PC-9 (cell line): ENCODE measurements at regions not wholly inside any gene's neighbourhood (a gene's known extent, or its start where the extent isn't known, plus 50 kb on each side); places are given as distances from the start of the nearest gene placed in this dataset.

Source experiments
- BruUV-seq: library from RNA; stranded (reverse); fragments of 400-500 nt; replicated peaks from 2 replicates; lab custom pipeline; 2021; lab: Mats Ljungman, UMichigan
- CTCF ChIA-PET: fragments of 300-600 bp; sonication (Branson Sonifier 250); formaldehyde crosslinking; loops from one replicate; lab custom pipeline; 2022; ENCODE audit warnings: antibody characterized with exemption; lab: Charles Lee
- POLR2A ChIA-PET: fragments of 300-600 bp; sonication (Branson Sonifier 250); formaldehyde crosslinking; loops from one replicate; lab custom pipeline; 2022; ENCODE audit warnings: antibody characterized with exemption; ENCODE audit not compliant: unreplicated experiment; lab: Charles Lee
- DNase-seq, 2 experiments: peaks; one replicate each; pipeline versions ENCODE4 v3.0.0 to v3.0.0-alpha.2; 2015 to 2022; ENCODE audit warnings: mixed read lengths in 1 of 2
- H2AFZ ChIP-seq: fragments of 200-600 bp; sonication (generic); 2 replicates; pipeline ENCODE4 v1.8.1; 2017; ENCODE audit warnings: antibody characterized with exemption
- H3F3A ChIP-seq: fragments of 200-600 bp; sonication (generic); 2 replicates; pipeline ENCODE4 v1.8.1; 2017; ENCODE audit warnings: antibody characterized with exemption, mild to moderate bottlenecking, low read depth; ENCODE audit not compliant: insufficient read depth
- H3K27ac ChIP-seq: fragments of 200-600 bp; sonication (generic); 2 replicates; pipeline ENCODE4 v1.6.1; 2016; ENCODE audit warnings: mixed run types
- H3K27me3 ChIP-seq: fragments of 200-600 bp; sonication (generic); 2 replicates; pipeline ENCODE4 v1.6.1; 2016; ENCODE audit warnings: low read depth, mixed run types; ENCODE audit not compliant: insufficient read depth
- H3K36me3 ChIP-seq: fragments of 200-600 bp; sonication (generic); 2 replicates; pipeline ENCODE4 v1.6.1; 2016; ENCODE audit warnings: low read depth, mixed run types
- H3K4me1 ChIP-seq: fragments of 200-600 bp; sonication (generic); replicated peaks from 2 replicates; pipeline ENCODE4 v1.6.1; 2016; ENCODE audit warnings: mixed run types; ENCODE audit not compliant: insufficient read depth
- H3K4me2 ChIP-seq: fragments of 200-600 bp; sonication (generic); 2 replicates; pipeline ENCODE4 v1.6.1; 2017; ENCODE audit warnings: mixed run types
- H3K4me3 ChIP-seq: fragments of 200-600 bp; sonication (generic); 2 replicates; pipeline ENCODE4 v1.6.1; 2016; ENCODE audit warnings: mixed run types
- H3K79me2 ChIP-seq: fragments of 200-600 bp; sonication (generic); 2 replicates; pipeline ENCODE4 v1.6.1; 2017; ENCODE audit warnings: low read depth, mixed run types
- H3K9me2 ChIP-seq: fragments of 200-600 bp; sonication (generic); 2 replicates; pipeline ENCODE4 v1.8.1; 2017; ENCODE audit warnings: mild to moderate bottlenecking; ENCODE audit not compliant: insufficient read depth
- H3K9me3 ChIP-seq: fragments of 200-600 bp; sonication (generic); 2 replicates; pipeline ENCODE4 v1.8.1; 2016; ENCODE audit warnings: low read depth; ENCODE audit not compliant: insufficient read depth
- H4K20me1 ChIP-seq: fragments of 200-600 bp; sonication (generic); 2 replicates; pipeline ENCODE4 v1.8.1; 2017; ENCODE audit not compliant: insufficient read depth
- CTCF ChIP-seq: fragments of 200-600 bp; sonication (generic); conservative IDR thresholded peaks from 2 replicates; pipeline ENCODE4 v1.6.1; 2017; ENCODE audit warnings: mixed run types, antibody characterized with exemption, mild to moderate bottlenecking, moderate library complexity
- EZH2 ChIP-seq: fragments of 200-600 bp; sonication (generic); IDR thresholded peaks from 2 replicates; pipeline ENCODE4 v1.8.0; 2017; ENCODE audit warnings: antibody characterized with exemption, low read depth
- intact Hi-C: fragments of 100-400 bp; cut with micrococcal nuclease; formaldehyde crosslinking; loops from one replicate; pipeline ENCODE4 v1.10.0; 2022; ENCODE audit not compliant: unreplicated experiment

- CTCF ChIA-PET: no interaction called here
Observed at GRCh38 chr10:11401264-11402235, 209.9 kb downstream of the USP6NL start.

GRCh38 chr10:11397980-11398580 lies 213.4 kb downstream of the USP6NL start:
- no peak overlapping the region for H3K27ac ChIP-seq
- intact Hi-C loops: no loop called here
- BruUV-seq: no TSS peak
- no peak overlapping the region for H3K4me3 ChIP-seq
- ChIA-PET CTCF (no interaction called here), POLR2A (no interaction called here)
- no peaks in the 10 kb centered on the region for H4K20me1 ChIP-seq
- no peaks in the 10 kb centered on the region for H3K4me1 ChIP-seq
- no peaks in the 10 kb centered on the region for H3K9me2 ChIP-seq
- TF ChIP-seq EZH2: no peak
- TF ChIP-seq CTCF: no peak
- DNase-seq: no peak
- H3K27me3 ChIP-seq: peaks cover 93% of the 10 kb centered on the region
- no peak overlapping the region for H2AFZ ChIP-seq
- no peaks in the 10 kb centered on the region for H3K79me2 ChIP-seq
- H3K4me2 ChIP-seq: no peak overlapping the region
- no peaks in the 10 kb centered on the region for H3K9me3 ChIP-seq
- H3K36me3 ChIP-seq: no peaks in the 10 kb centered on the region
- no peaks in the 10 kb centered on the region for H3F3A ChIP-seq

More at GRCh38 chr10:11401264-11402235, 209.9 kb downstream of the USP6NL start:
- DNase-seq: no peak
- no peaks in the 10 kb centered on the region for H3K9me3 ChIP-seq
- no peaks in the 10 kb centered on the region for H3K9me2 ChIP-seq
- H3K4me1 ChIP-seq: no peaks in the 10 kb centered on the region
- no peaks in the 10 kb centered on the region for H3F3A ChIP-seq
- no peak overlapping the region for H3K4me2 ChIP-seq
- POLR2A ChIA-PET: no interaction called here
- no peak overlapping the region for H3K27ac ChIP-seq
- TF ChIP-seq CTCF (no peak), EZH2 (no peak)
- no peak overlapping the region for H2AFZ ChIP-seq
- intact Hi-C loops: no loop called here
- no TSS peak for BruUV-seq
- H3K4me3 ChIP-seq: no peak overlapping the region
- no peaks in the 10 kb centered on the region for H3K36me3 ChIP-seq
- peaks cover 67% of the 10 kb centered on the region for H3K27me3 ChIP-seq
- no peaks in the 10 kb centered on the region for H4K20me1 ChIP-seq
- H3K79me2 ChIP-seq: no peaks in the 10 kb centered on the region

- H3K36me3 ChIP-seq: no peaks in the 10 kb centered on the region
- TF ChIP-seq CTCF: no peak
- no peak for TF ChIP-seq EZH2
- no peak overlapping the region for H2AFZ ChIP-seq
- peaks cover 95% of the 10 kb centered on the region for H3K27me3 ChIP-seq
- POLR2A ChIA-PET: no interaction called here
- intact Hi-C loops: no loop called here
- H3K79me2 ChIP-seq: no peaks in the 10 kb centered on the region
- no peaks in the 10 kb centered on the region for H3F3A ChIP-seq
- H3K9me2 ChIP-seq: no peaks in the 10 kb centered on the region
- H4K20me1 ChIP-seq: no peaks in the 10 kb centered on the region
- no peak for DNase-seq
- CTCF ChIA-PET: interaction anchor here (0.6 kb wide), 1 partner anchor 351 kb away, joined by 3 read pairs; no protein-coding TSS in a partner anchor
- no peak overlapping the region for H3K4me2 ChIP-seq
- H3K4me1 ChIP-seq: no peaks in the 10 kb centered on the region
- no peak overlapping the region for H3K4me3 ChIP-seq
- BruUV-seq: no TSS peak
- no peaks in the 10 kb centered on the region for H3K9me3 ChIP-seq
- no peak overlapping the region for H3K27ac ChIP-seq
Observed at GRCh38 chr10:11397077-11397965, 214.1 kb downstream of the USP6NL start.
